ENCODE measurements at regions not wholly inside any gene's neighbourhood (a gene's known extent, or its start where the extent isn't known, plus 50 kb on each side); places are given as distances from the start of the nearest gene placed in this dataset.

DNA sequence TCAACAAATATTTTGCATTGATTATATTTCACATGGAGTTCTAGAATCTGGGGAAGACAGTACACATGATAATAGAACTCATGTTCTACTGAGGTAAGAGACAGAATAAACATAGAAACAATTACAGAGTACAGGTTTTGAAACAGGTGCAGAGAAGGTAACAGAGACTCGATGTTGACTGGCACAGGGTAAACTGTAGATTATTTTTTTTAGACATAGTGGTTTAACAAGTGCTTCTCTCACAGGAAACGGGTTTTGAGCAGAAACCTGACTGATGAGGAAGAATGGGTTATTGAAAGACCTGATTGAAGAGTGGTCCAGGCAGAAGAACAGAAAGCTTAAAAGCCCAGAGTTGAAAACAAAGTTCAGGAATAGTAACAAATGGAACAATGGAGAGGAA is 1002.5 kb upstream of the FAM98A start:
- H3K4me3 ChIP-seq: no peak overlapping the region
- H3K4me1 ChIP-seq: no peaks in the 10 kb centered on the region
- H3K27ac ChIP-seq: no peak overlapping the region
- no peaks in the 10 kb centered on the region for H3K27me3 ChIP-seq
- H3K36me3 ChIP-seq: no peaks in the 10 kb centered on the region
- no peak overlapping the region for H3K4me2 ChIP-seq
- no peaks in the 10 kb centered on the region for H4K20me1 ChIP-seq
- no peak for TF ChIP-seq Cebpa-rat (IDR thresholded peaks at IDR 0.05)
- no peak overlapping the region for H3K9ac ChIP-seq
- H3K9me3 ChIP-seq: no peaks in the 10 kb centered on the region

GRCh38 chr2:34578641-34579040 is 979.5 kb upstream of the FAM98A start:
- no peaks in the 10 kb centered on the region for H3K4me1 ChIP-seq
- H4K20me1 ChIP-seq: no peaks in the 10 kb centered on the region
- no peak overlapping the region for H3K27ac ChIP-seq
- no peak overlapping the region for H3K4me3 ChIP-seq
- H3K36me3 ChIP-seq: no peaks in the 10 kb centered on the region
- H3K9me3 ChIP-seq: no peaks in the 10 kb centered on the region
- no peak overlapping the region for H3K4me2 ChIP-seq
- no peaks in the 10 kb centered on the region for H3K27me3 ChIP-seq
- no peak overlapping the region for H3K9ac ChIP-seq
- TF ChIP-seq Cebpa-rat (IDR thresholded peaks at IDR 0.05): no peak

GRCh38 chr2:34570266-34570872 is 971.3 kb upstream of the FAM98A start:
- Histone ChIP-seq H3K9me3 (no peaks in the 10 kb centered on the region), H3K4me1 (no peaks in the 10 kb centered on the region), H3K4me3 (no peak overlapping the region), H3K27me3 (no peaks in the 10 kb centered on the region), H3K9ac (no peak overlapping the region), H3K36me3 (no peaks in the 10 kb centered on the region), H3K27ac (no peak overlapping the region), H4K20me1 (no peaks in the 10 kb centered on the region), H3K4me2 (no peak overlapping the region)
- TF ChIP-seq Cebpa-rat (IDR thresholded peaks at IDR 0.05): no peak

DNA sequence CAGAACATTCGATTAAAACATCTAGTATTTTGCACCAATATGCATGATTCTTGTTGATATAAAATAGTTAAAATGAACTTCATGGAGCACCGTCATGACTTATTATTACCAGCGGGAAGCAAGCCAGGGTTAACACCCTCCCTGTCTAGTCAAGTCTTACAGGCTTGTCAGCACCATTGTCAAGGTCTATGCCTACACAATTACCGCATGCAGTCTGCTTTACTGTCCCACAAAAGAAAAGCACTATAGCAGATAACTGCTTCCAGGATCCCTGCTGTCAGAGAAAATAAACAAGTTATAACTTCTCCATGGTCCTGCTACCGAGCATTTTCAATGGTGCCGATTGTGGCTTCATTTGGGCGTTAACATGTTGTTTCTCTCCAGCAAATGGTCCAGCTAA is 968.0 kb upstream of the FAM98A start:
- no peak for TF ChIP-seq Cebpa-rat (IDR thresholded peaks at IDR 0.05)
- no peaks in the 10 kb centered on the region for H3K36me3 ChIP-seq
- H3K4me3 ChIP-seq: no peak overlapping the region
- H3K27ac ChIP-seq: no peak overlapping the region
- H4K20me1 ChIP-seq: no peaks in the 10 kb centered on the region
- H3K4me2 ChIP-seq: no peak overlapping the region
- no peaks in the 10 kb centered on the region for H3K9me3 ChIP-seq
- no peaks in the 10 kb centered on the region for H3K27me3 ChIP-seq
- no peak overlapping the region for H3K9ac ChIP-seq
- H3K4me1 ChIP-seq: no peaks in the 10 kb centered on the region

DNA sequence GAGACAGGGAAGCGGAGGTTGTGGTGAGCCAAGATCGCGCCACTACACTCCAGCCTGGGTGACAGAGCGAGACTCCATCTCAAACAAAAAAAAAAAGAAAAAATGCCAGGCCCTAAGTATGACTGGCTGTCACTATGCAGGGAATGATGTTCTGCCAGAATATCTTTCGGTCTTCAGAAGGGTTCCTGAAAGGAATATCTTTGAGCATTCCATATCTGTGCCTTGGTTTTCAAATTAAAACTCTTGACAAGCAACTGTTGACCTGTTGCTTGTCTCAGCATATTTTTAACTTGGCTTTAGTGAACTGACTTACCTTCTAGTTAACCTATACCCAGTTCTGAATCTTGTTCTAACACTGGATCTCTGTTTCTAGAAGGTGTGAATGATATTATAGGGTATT is 953.2 kb upstream of the FAM98A start:
- H3K36me3 ChIP-seq: no peaks in the 10 kb centered on the region
- no peak overlapping the region for H3K4me3 ChIP-seq
- H3K27me3 ChIP-seq: no peaks in the 10 kb centered on the region
- H3K27ac ChIP-seq: no peak overlapping the region
- H4K20me1 ChIP-seq: no peaks in the 10 kb centered on the region
- H3K9ac ChIP-seq: no peak overlapping the region
- H3K4me2 ChIP-seq: no peak overlapping the region
- H3K9me3 ChIP-seq: no peaks in the 10 kb centered on the region
- no peak for TF ChIP-seq Cebpa-rat (IDR thresholded peaks at IDR 0.05)
- no peaks in the 10 kb centered on the region for H3K4me1 ChIP-seq

GRCh38 chr2:34549710-34550345 is 950.7 kb upstream of the FAM98A start:
- no peak overlapping the region for H3K9ac ChIP-seq
- H4K20me1 ChIP-seq: no peaks in the 10 kb centered on the region
- H3K4me3 ChIP-seq: no peak overlapping the region
- H3K36me3 ChIP-seq: no peaks in the 10 kb centered on the region
- H3K9me3 ChIP-seq: no peaks in the 10 kb centered on the region
- H3K27me3 ChIP-seq: no peaks in the 10 kb centered on the region
- TF ChIP-seq Cebpa-rat (IDR thresholded peaks at IDR 0.05): no peak
- H3K27ac ChIP-seq: no peak overlapping the region
- H3K4me1 ChIP-seq: no peaks in the 10 kb centered on the region
- H3K4me2 ChIP-seq: no peak overlapping the region

GRCh38 chr2:34547900-34548299 is 948.8 kb upstream of the FAM98A start:
- Histone ChIP-seq H3K4me1 (no peaks in the 10 kb centered on the region), H3K27ac (no peak overlapping the region), H3K27me3 (no peaks in the 10 kb centered on the region), H3K9ac (no peak overlapping the region), H3K9me3 (no peaks in the 10 kb centered on the region), H3K4me2 (no peak overlapping the region), H3K36me3 (no peaks in the 10 kb centered on the region), H4K20me1 (no peaks in the 10 kb centered on the region), H3K4me3 (no peak overlapping the region)
- TF ChIP-seq Cebpa-rat (IDR thresholded peaks at IDR 0.05): no peak

DNA sequence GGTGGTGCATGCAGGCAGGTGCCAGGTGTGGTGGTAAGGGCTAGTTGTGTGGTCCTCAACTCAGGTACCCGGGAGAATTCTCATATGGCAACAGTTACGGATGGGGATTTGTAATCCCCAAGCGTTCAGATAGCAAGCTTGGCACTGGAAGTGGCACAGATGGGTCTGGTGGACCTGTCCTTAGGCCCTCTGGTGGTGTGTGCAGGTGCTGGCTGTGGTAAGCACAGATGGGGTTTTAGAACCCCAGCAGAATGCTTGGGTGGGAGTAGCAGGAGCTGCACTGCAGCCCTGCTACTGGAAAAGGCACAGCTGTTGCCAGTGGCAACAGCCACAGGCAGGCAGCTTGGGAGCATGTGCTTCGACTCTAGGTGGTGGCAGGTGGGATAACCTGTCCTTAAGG is 948.2 kb upstream of the FAM98A start:
- no peaks in the 10 kb centered on the region for H4K20me1 ChIP-seq

GRCh38 chr2:34545486-34546136 is 946.5 kb upstream of the FAM98A start:
- TF ChIP-seq Cebpa-rat (IDR thresholded peaks at IDR 0.05): no peak
- no peak overlapping the region for H3K4me3 ChIP-seq
- no peaks in the 10 kb centered on the region for H3K36me3 ChIP-seq
- H4K20me1 ChIP-seq: no peaks in the 10 kb centered on the region
- H3K4me1 ChIP-seq: no peaks in the 10 kb centered on the region
- no peak overlapping the region for H3K4me2 ChIP-seq
- H3K9ac ChIP-seq: no peak overlapping the region
- no peaks in the 10 kb centered on the region for H3K9me3 ChIP-seq
- no peaks in the 10 kb centered on the region for H3K27me3 ChIP-seq
- H3K27ac ChIP-seq: no peak overlapping the region

More for the DNA sequence above, 948.2 kb upstream of the FAM98A start:
- Histone ChIP-seq H3K4me1 (no peaks in the 10 kb centered on the region), H3K9me3 (no peaks in the 10 kb centered on the region), H3K9ac (no peak overlapping the region), H3K27ac (no peak overlapping the region), H3K36me3 (no peaks in the 10 kb centered on the region), H3K4me2 (no peak overlapping the region), H3K27me3 (no peaks in the 10 kb centered on the region), H3K4me3 (no peak overlapping the region)
- no peak for TF ChIP-seq Cebpa-rat (IDR thresholded peaks at IDR 0.05)

- Histone ChIP-seq H3K27me3 (no peaks in the 10 kb centered on the region), H3K4me2 (no peak overlapping the region), H4K20me1 (no peaks in the 10 kb centered on the region), H3K27ac (no peak overlapping the region), H3K9ac (no peak overlapping the region), H3K36me3 (no peaks in the 10 kb centered on the region), H3K4me3 (no peak overlapping the region), H3K4me1 (no peaks in the 10 kb centered on the region), H3K9me3 (peaks cover 3% of the 10 kb centered on the region; the same call in 1 of the 2 replicates)
- TF ChIP-seq Cebpa-rat (IDR thresholded peaks at IDR 0.05): no peak
These were observed 935.7 kb upstream of the FAM98A start for GRCh38 chr2:34534761-34535160.

Data from BLaER1 (cell line).